ENCODE measurements at regions not wholly inside any gene's neighbourhood (a gene's known extent, or its start where the extent isn't known, plus 50 kb on each side); places are given as distances from the start of the nearest gene placed in this dataset.
"Not testable (repeated sequence)": the region's sequence is repeated elsewhere in the genome, so short reads cannot be mapped to it uniquely, and the experiment has no call there.

DNA sequence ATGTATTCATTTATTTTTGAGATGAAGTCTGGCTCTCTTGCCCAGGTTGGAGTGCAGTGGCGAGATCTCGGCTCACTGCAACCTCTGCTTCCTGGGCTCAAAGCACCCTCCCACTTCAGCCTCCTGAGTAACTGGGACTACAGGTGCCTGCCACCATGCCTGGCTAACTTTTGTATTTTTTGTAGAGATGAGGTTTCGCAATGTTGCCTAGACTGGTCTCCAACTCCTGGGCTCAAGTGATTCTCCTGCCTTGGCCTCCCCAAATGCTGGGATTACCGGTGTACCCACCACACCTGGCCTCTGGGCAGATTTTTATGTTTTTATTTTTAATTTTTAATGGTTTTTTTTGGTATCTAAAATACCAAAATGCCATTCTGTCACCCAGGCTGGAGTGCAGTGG is 320.3 kb downstream of the TYW1 start:
- H3K27me3 ChIP-seq (ENCODE audit: insufficient read depth, low read length, poor library complexity, severe bottlenecking); H3K4me3 Mint-ChIP-seq; CTCF ChIA-PET; H3K4me1 Mint-ChIP-seq; H3K27ac Mint-ChIP-seq; H3K9me3 ChIP-seq (ENCODE audit: low read length); H3K9me3 Mint-ChIP-seq; H3K4me1 ChIP-seq (ENCODE audit: insufficient read depth, low read length); POLR2A ChIA-PET; H3K27ac ChIP-seq (ENCODE audit: low read depth, low read length); H3K27me3 Mint-ChIP-seq; DNase-seq; H3K4me3 ChIP-seq (ENCODE audit: low read length): not testable (repeated sequence)
- H3K36me3 Mint-ChIP-seq, result peaks cover 5 to 71% (median 21%) of the 10 kb centered on the region in 3 donors
- peaks cover 11% of the 10 kb centered on the region for H3K36me3 ChIP-seq (ENCODE audit: insufficient read depth, low read length)

DNA sequence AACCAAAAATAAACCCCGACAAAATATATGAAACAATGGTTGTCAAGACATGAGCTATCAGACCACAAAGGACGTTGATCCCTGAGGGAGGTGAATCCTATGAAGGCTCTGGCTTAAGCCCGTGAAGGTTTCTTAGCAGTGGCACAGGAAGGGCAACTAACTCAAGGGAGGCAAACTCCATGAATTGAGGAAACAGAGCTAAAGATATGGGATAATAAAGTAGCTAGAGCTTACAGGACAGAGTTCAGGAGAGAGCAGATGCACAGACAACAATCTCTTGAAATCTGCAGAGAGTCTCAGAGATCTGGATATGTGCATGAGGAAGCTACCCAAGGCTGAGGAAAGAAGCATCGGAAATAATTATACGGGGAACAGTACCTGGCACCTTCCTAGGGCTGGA is 331.6 kb downstream of the TYW1 start:
- H3K4me3 Mint-ChIP-seq, POLR2A ChIA-PET: not testable (repeated sequence)

DNA sequence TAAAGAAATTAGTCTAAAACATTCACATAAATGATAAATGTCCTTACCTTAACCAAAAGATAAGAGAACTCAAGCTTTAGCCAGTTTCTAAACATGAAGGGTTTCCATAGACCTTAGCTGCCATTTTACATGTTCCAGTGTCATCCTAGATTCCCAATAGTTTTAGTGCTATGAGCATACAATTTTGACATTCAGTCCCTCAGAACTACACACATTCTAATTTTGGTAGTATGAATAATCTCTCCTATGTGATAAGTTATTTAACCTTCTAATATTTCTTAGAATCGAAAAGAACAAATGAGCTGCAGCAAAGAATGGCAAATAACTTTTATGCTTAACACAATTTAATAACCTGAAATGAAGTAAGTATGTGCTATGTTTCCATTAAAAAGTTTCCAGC is 338.5 kb downstream of the TYW1 start:
- H3K9me3 Mint-ChIP-seq; H3K4me1 ChIP-seq (ENCODE audit: insufficient read depth, low read length); H3K4me3 Mint-ChIP-seq; H3K36me3 ChIP-seq (ENCODE audit: insufficient read depth, low read length); H3K27ac Mint-ChIP-seq; CTCF ChIA-PET; H3K27me3 Mint-ChIP-seq; H3K27me3 ChIP-seq (ENCODE audit: insufficient read depth, low read length, poor library complexity, severe bottlenecking); H3K27ac ChIP-seq (ENCODE audit: low read depth, low read length); H3K9me3 ChIP-seq (ENCODE audit: low read length); H3K4me3 ChIP-seq (ENCODE audit: low read length); H3K4me1 Mint-ChIP-seq; POLR2A ChIA-PET; DNase-seq: not testable (repeated sequence)
- H3K36me3 Mint-ChIP-seq, result peaks cover 4 to 10% (median 4%) of the 10 kb centered on the region in 3 donors

More for the DNA sequence above, 331.6 kb downstream of the TYW1 start:
- H3K9me3 Mint-ChIP-seq; H3K36me3 ChIP-seq (ENCODE audit: insufficient read depth, low read length); H3K27me3 Mint-ChIP-seq; H3K4me1 Mint-ChIP-seq; H3K36me3 Mint-ChIP-seq; H3K9me3 ChIP-seq (ENCODE audit: low read length); H3K27me3 ChIP-seq (ENCODE audit: insufficient read depth, low read length, poor library complexity, severe bottlenecking); DNase-seq; H3K4me1 ChIP-seq (ENCODE audit: insufficient read depth, low read length); H3K27ac ChIP-seq (ENCODE audit: low read depth, low read length); H3K27ac Mint-ChIP-seq; H3K4me3 ChIP-seq (ENCODE audit: low read length); CTCF ChIA-PET: not testable (repeated sequence)

DNA sequence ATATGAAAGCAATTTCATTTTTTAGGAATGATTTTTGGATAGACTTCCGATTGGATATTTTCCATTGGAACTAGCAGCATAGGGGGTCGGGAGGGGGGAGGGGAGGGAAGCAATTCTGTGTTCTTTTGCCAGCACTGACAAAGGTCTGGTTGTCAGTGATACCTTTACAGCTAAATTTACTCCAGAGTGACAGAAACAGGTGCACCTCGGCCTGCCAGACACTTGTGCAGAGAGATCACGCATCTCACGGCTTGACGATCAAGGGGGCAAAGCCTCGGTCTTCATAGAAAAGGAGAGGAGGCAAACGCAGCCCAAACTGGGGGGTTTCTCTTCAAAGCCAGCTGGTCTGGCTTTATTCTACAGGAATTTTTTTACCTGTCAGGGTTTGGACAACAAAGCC is 339.0 kb downstream of the TYW1 start:
- H3K4me3 Mint-ChIP-seq; CTCF ChIA-PET; H3K4me1 Mint-ChIP-seq; H3K27ac ChIP-seq (ENCODE audit: low read depth, low read length); H3K27ac Mint-ChIP-seq; POLR2A ChIA-PET; H3K4me1 ChIP-seq (ENCODE audit: insufficient read depth, low read length); H3K9me3 Mint-ChIP-seq; DNase-seq; H3K27me3 Mint-ChIP-seq; H3K27me3 ChIP-seq (ENCODE audit: insufficient read depth, low read length, poor library complexity, severe bottlenecking); H3K9me3 ChIP-seq (ENCODE audit: low read length); H3K4me3 ChIP-seq (ENCODE audit: low read length); H3K36me3 ChIP-seq (ENCODE audit: insufficient read depth, low read length): not testable (repeated sequence)
- H3K36me3 Mint-ChIP-seq, result peaks cover 4 to 10% (median 4%) of the 10 kb centered on the region in 3 donors

DNA sequence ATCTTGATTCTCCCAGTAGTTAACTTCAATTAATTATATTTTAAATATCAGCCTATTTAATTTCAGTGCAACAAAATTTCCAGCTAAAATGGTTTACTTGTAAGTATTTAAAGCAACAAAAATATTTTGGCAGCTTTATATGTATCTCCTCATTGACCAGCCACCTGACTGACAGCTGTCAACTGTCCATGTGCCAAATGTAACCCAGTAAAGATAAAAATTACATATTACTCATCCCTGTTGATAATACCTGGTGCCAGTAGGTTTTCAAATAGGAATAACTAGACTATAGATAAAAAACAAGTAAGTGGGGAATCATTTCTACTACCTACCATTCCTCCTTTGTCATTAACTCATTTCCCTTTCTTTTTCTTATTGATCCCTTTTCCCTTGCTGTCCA is 341.9 kb downstream of the TYW1 start:
- H3K9me3 Mint-ChIP-seq; H3K4me3 ChIP-seq (ENCODE audit: low read length); CTCF ChIA-PET; H3K27me3 Mint-ChIP-seq; POLR2A ChIA-PET; H3K27ac Mint-ChIP-seq; H3K36me3 ChIP-seq (ENCODE audit: insufficient read depth, low read length); H3K27me3 ChIP-seq (ENCODE audit: insufficient read depth, low read length, poor library complexity, severe bottlenecking); H3K4me3 Mint-ChIP-seq; DNase-seq; H3K4me1 Mint-ChIP-seq; H3K4me1 ChIP-seq (ENCODE audit: insufficient read depth, low read length); H3K27ac ChIP-seq (ENCODE audit: low read depth, low read length); H3K9me3 ChIP-seq (ENCODE audit: low read length): not testable (repeated sequence)
- H3K36me3 Mint-ChIP-seq, result peaks cover 10 to 31% (median 18%) of the 10 kb centered on the region in 3 donors

DNA sequence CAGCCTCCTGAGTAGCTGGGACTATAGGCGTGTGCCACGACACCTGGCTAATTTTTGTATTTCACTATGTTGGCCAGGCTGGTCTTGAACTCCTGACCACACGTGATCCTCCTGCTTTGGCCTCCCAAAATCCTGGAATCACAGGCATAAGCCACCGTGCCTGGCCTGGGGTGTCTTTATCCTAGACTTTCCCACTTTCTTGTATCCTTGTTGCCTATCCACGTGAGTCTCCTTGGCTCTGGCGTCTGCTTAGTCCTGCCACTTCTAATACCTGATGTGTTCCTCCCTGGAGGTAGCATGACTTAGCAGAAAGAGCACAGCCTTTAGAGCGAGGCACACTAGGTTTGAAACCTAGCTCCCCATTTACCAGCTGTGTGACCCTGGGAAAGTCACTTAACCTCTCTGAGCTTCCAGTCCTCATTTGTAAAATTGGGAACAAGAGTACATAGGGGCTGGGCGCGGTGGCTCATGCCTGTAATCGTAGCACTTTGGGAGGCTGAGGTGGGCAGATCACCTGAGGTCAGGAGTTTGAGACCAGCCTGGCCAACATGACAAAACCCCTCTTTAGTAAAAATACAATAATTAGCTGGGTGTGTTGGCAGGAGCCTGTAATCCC is 344.6 kb downstream of the TYW1 start:
- Histone ChIP-seq H3K9me3 (ENCODE audit: low read length) (no peaks in the 10 kb centered on the region), H3K36me3 (ENCODE audit: insufficient read depth, low read length) (no peaks in the 10 kb centered on the region), H3K4me1 (ENCODE audit: insufficient read depth, low read length) (no peaks in the 10 kb centered on the region), H3K27ac (ENCODE audit: low read depth, low read length) (no peak overlapping the region), H3K4me3 (ENCODE audit: low read length) (no peak overlapping the region), H3K27me3 (ENCODE audit: insufficient read depth, low read length, poor library complexity, severe bottlenecking) (no peaks in the 10 kb centered on the region)
- Mint-ChIP-seq H3K27ac (no peak overlapping the region), H3K4me1 (peaks cover 0 to 2% (median 0%) of the 10 kb centered on the region in 3 donors), H3K27me3 (no peaks in the 10 kb centered on the region), H3K36me3 (peaks cover 23 to 49% (median 29%) of the 10 kb centered on the region in 3 donors), H3K9me3 (peaks cover 0 to 9% (median 0%) of the 10 kb centered on the region in 5 donors), H3K4me3 (no peak overlapping the region)
- DNase-seq, result no peak
- POLR2A ChIA-PET, result no interaction called here
- CTCF ChIA-PET, result no interaction called here

DNA sequence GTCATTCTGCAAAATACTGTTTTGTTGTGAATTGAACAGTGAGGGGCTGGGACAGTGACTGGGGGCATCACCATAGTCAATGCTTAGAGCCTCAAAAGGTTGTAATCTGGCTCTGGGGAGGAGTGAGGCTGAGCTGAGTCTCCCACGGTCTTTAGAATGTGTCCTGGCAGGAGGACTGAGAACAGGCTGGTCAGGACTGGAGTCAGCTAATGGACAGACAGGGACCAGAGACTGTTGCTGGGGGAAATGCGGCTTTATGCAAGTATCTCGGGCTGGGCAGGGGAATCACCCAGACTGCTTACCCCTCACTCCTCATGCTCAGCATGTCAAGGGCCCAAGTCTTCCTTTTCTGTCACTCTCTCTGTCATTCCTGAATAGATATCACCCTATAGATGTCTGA is 346.5 kb downstream of the TYW1 start:
- CTCF ChIA-PET, result no interaction called here
- Mint-ChIP-seq H3K36me3 (peaks cover 23 to 49% (median 29%) of the 10 kb centered on the region in 3 donors), H3K27ac (no peak overlapping the region), H3K9me3 (peaks cover 0 to 9% (median 0%) of the 10 kb centered on the region in 5 donors), H3K27me3 (no peaks in the 10 kb centered on the region), H3K4me1 (peaks cover 0 to 2% (median 0%) of the 10 kb centered on the region in 3 donors), H3K4me3 (no peak overlapping the region)
- Histone ChIP-seq H3K27me3 (ENCODE audit: insufficient read depth, low read length, poor library complexity, severe bottlenecking) (no peaks in the 10 kb centered on the region), H3K4me1 (ENCODE audit: insufficient read depth, low read length) (no peaks in the 10 kb centered on the region), H3K36me3 (ENCODE audit: insufficient read depth, low read length) (no peaks in the 10 kb centered on the region), H3K9me3 (ENCODE audit: low read length) (no peaks in the 10 kb centered on the region), H3K27ac (ENCODE audit: low read depth, low read length) (no peak overlapping the region), H3K4me3 (ENCODE audit: low read length) (no peak overlapping the region)
- POLR2A ChIA-PET, result no interaction called here
- no peak for DNase-seq

DNA sequence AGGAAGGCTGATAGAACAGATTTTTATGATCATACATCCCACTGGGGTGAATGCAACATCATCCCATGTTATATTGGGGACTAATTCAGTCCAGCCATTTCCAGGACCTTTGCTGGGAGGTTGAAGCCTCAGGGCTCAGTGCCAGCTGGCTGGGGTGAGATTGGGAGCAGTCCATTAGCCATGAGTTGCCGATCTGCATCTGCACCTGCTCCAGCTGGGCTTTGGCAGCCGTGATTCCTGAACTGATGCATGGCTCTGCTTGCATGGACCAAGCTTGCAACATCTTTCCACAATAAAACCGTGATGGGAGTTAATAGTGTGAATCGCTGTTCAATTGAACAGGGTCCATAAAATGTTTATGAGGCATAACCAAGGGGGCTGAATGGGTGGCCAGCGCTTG is 346.9 kb downstream of the TYW1 start:
- H3K9me3 Mint-ChIP-seq, result peaks cover 0 to 9% (median 0%) of the 10 kb centered on the region in 5 donors
- peaks cover 0 to 2% (median 0%) of the 10 kb centered on the region in 3 donors for H3K4me1 Mint-ChIP-seq
- H3K27me3 ChIP-seq (ENCODE audit: insufficient read depth, low read length, poor library complexity, severe bottlenecking), result no peaks in the 10 kb centered on the region
- H3K27me3 Mint-ChIP-seq, result no peaks in the 10 kb centered on the region
- no peaks in the 10 kb centered on the region for H3K9me3 ChIP-seq (ENCODE audit: low read length)
- H3K27ac Mint-ChIP-seq, result no peak overlapping the region
- H3K27ac ChIP-seq (ENCODE audit: low read depth, low read length), result no peak overlapping the region
- H3K4me1 ChIP-seq (ENCODE audit: insufficient read depth, low read length), result no peaks in the 10 kb centered on the region
- ChIA-PET POLR2A (no interaction called here), CTCF (no interaction called here)
- no peaks in the 10 kb centered on the region for H3K36me3 ChIP-seq (ENCODE audit: insufficient read depth, low read length)
- no peak overlapping the region for H3K4me3 Mint-ChIP-seq
- DNase-seq, result no peak
- H3K36me3 Mint-ChIP-seq, result peaks cover 23 to 51% (median 29%) of the 10 kb centered on the region in 3 donors
- no peak overlapping the region for H3K4me3 ChIP-seq (ENCODE audit: low read length)
